ENCODE measurements at regions not wholly inside any gene's neighbourhood (a gene's known extent, or its start where the extent isn't known, plus 50 kb on each side); places are given as distances from the start of the nearest gene placed in this dataset.

GRCh38 chr1:58250587-58250948, 296.0 kb downstream of the OMA1 start:
- DNase-seq (ENCODE audit: insufficient read length, low spot score): no peak
- no peak for TF ChIP-seq CTCF (IDR thresholded peaks at IDR 0.05; ENCODE audit: insufficient read depth, missing control alignments)
- no peak for FAIRE-seq

GRCh38 chr1:58249737-58250586, 296.6 kb downstream of the OMA1 start:
- no peak for TF ChIP-seq CTCF (IDR thresholded peaks at IDR 0.05; ENCODE audit: insufficient read depth, missing control alignments)
- FAIRE-seq: no peak
- DNase-seq (ENCODE audit: insufficient read length, low spot score): no peak

GRCh38 chr1:58249388-58249736, 297.2 kb downstream of the OMA1 start:
- TF ChIP-seq CTCF (IDR thresholded peaks at IDR 0.05; ENCODE audit: insufficient read depth, missing control alignments): no peak
- FAIRE-seq: no peak

GRCh38 chr1:58248791-58249190, 297.7 kb downstream of the OMA1 start:
- no peak for TF ChIP-seq CTCF (IDR thresholded peaks at IDR 0.05; ENCODE audit: insufficient read depth, missing control alignments)
- DNase-seq (ENCODE audit: insufficient read length, low spot score) (no peak), FAIRE-seq (no peak)

More at GRCh38 chr1:58249388-58249736, 297.2 kb downstream of the OMA1 start:
- no peak for DNase-seq (ENCODE audit: insufficient read length, low spot score)

- DNase-seq (ENCODE audit: insufficient read length, low spot score): no peak
- FAIRE-seq: no peak
- no peak for TF ChIP-seq CTCF (IDR thresholded peaks at IDR 0.05; ENCODE audit: insufficient read depth, missing control alignments)
These were observed 298.5 kb downstream of the OMA1 start for GRCh38 chr1:58248072-58248471.

GRCh38 chr1:58246549-58246948, 300.0 kb downstream of the OMA1 start:
- TF ChIP-seq CTCF (IDR thresholded peaks at IDR 0.05; ENCODE audit: insufficient read depth, missing control alignments): no peak
- DNase-seq (ENCODE audit: insufficient read length, low spot score) (no peak), FAIRE-seq (no peak)

- FAIRE-seq (no peak), DNase-seq (ENCODE audit: insufficient read length, low spot score) (no peak)
- no peak for TF ChIP-seq CTCF (IDR thresholded peaks at IDR 0.05; ENCODE audit: insufficient read depth, missing control alignments)
These were observed 301.7 kb downstream of the OMA1 start for GRCh38 chr1:58244872-58245271.

Measured in D721Med (cell line).